GM08714 (cell line): ENCODE measurements at regions not wholly inside any gene's neighbourhood (a gene's known extent, or its start where the extent isn't known, plus 50 kb on each side); places are given as distances from the start of the nearest gene placed in this dataset.
A peak's percentile ranks its signal among the peaks of the same experiment; 100 is the strongest.

Experiments used
- H3K4me3 ChIP-seq: fragments of 200-500 bp; sonication (Bioruptor generic); 2 replicates; pipeline ENCODE4 v1.5.1; 2014; ENCODE audit warnings: mild to moderate bottlenecking, low read length, inconsistent platforms
- ZNF274 ChIP-seq: IDR thresholded peaks from 2 replicates; pipeline ENCODE4 v1.6.1; 2012; ENCODE audit warnings: mild to moderate bottlenecking, low read depth, low read length

- TF ChIP-seq ZNF274: no peak
- H3K4me3 ChIP-seq: no peak overlapping the region
Measured at GRCh38 chr9:94159069-94159939, 75.0 kb downstream of the PTPDC1 start.

GRCh38 chr9:94160594-94161501 lies 76.6 kb downstream of the PTPDC1 start:
- no peak for TF ChIP-seq ZNF274

GRCh38 chr9:94161673-94162072 lies 77.4 kb downstream of the PTPDC1 start:
- TF ChIP-seq ZNF274: no peak

More at GRCh38 chr9:94160594-94161501, 76.6 kb downstream of the PTPDC1 start:
- H3K4me3 ChIP-seq: no peak overlapping the region

GRCh38 chr9:94164806-94165549 lies 80.7 kb downstream of the PTPDC1 start:
- TF ChIP-seq ZNF274: no peak
- peak overlapping the region; percentile 46; the same call in 1 of the 2 replicates for H3K4me3 ChIP-seq

More at GRCh38 chr9:94161673-94162072, 77.4 kb downstream of the PTPDC1 start:
- H3K4me3 ChIP-seq: no peak overlapping the region

GRCh38 chr9:94165592-94166235 lies 81.5 kb downstream of the PTPDC1 start:
- no peak for TF ChIP-seq ZNF274
- H3K4me3 ChIP-seq: peak overlapping the region; percentile 82; the same call in 1 of the 2 replicates

- peak overlapping the region; percentile 82 for H3K4me3 ChIP-seq
- no peak for TF ChIP-seq ZNF274
Measured at GRCh38 chr9:94166236-94166975, 82.1 kb downstream of the PTPDC1 start.

GRCh38 chr9:94166976-94167346 lies 82.7 kb downstream of the PTPDC1 start:
- TF ChIP-seq ZNF274: no peak
- peak overlapping the region; percentile 82 for H3K4me3 ChIP-seq

GRCh38 chr9:94167376-94167890 lies 83.2 kb downstream of the PTPDC1 start:
- TF ChIP-seq ZNF274: no peak
- H3K4me3 ChIP-seq: peak overlapping the region; percentile 82

GRCh38 chr9:94168203-94169000 lies 84.1 kb downstream of the PTPDC1 start:
- H3K4me3 ChIP-seq: peak overlapping the region; percentile 82; the same call in 1 of the 2 replicates
- no peak for TF ChIP-seq ZNF274

GRCh38 chr9:94169968-94170367 lies 85.7 kb downstream of the PTPDC1 start:
- no peak overlapping the region; the same call in 1 of the 2 replicates for H3K4me3 ChIP-seq
- TF ChIP-seq ZNF274: no peak

GRCh38 chr9:94173632-94174031 lies 85.5 kb upstream of the ZNF169 start:
- peak overlapping the region; percentile 7; the same call in 1 of the 2 replicates for H3K4me3 ChIP-seq
- TF ChIP-seq ZNF274: no peak

GRCh38 chr9:94174164-94174563 lies 84.9 kb upstream of the ZNF169 start:
- no peak for TF ChIP-seq ZNF274
- no peak overlapping the region for H3K4me3 ChIP-seq
